DOHH2 (cell line): ENCODE measurements at regions not wholly inside any gene's neighbourhood (a gene's known extent, or its start where the extent isn't known, plus 50 kb on each side); places are given as distances from the start of the nearest gene placed in this dataset.

Experiments
- CTCF ChIP-seq: fragments of 200-600 bp; sonication (generic); IDR thresholded peaks from one replicate; pipeline ENCODE4 v1.5.1; 2014; ENCODE audit warnings: antibody characterized with exemption, mild to moderate bottlenecking, low read depth, low read length; ENCODE audit not compliant: poor library complexity, severe bottlenecking
- EZH2phosphoT487 ChIP-seq: fragments of 200-600 bp; sonication (generic); IDR thresholded peaks from 2 replicates; pipeline ENCODE4 v1.6.1; 2017; ENCODE audit warnings: borderline replicate concordance, mild to moderate bottlenecking, antibody characterized with exemption, low read length, moderate library complexity, mixed read lengths

- TF ChIP-seq CTCF (no peak), EZH2phosphoT487 (no peak)
Observed at GRCh38 chr9:118563677-118564076, 805.6 kb downstream of the BRINP1 start.
